ENCODE measurements at regions not wholly inside any gene's neighbourhood (a gene's known extent, or its start where the extent isn't known, plus 50 kb on each side); places are given as distances from the start of the nearest gene placed in this dataset.

GRCh38 chr14:101350021-101350420 lies 211.3 kb upstream of the DIO3 start:
- Histone ChIP-seq H3K4ac (ENCODE audit: low read depth in 1 of 2, low read length in 2 of 2) (no peak overlapping the region), H3K9ac (ENCODE audit: low read length) (no peak overlapping the region), H2BK12ac (ENCODE audit: low read length in 2 of 2) (no peak overlapping the region), H3K18ac (ENCODE audit: low read depth in 1 of 2, low read length in 2 of 2) (no peak overlapping the region), H3K27ac (ENCODE audit: low read length, poor library complexity, severe bottlenecking) (no peak overlapping the region), H4K8ac (ENCODE audit: low read length) (no peak overlapping the region), H4K91ac (ENCODE audit: low read length) (no peak overlapping the region), H3K79me1 (replicated peaks; ENCODE audit: low read length, poor library complexity, severe bottlenecking) (no peaks in the 10 kb centered on the region), H3K4me2 (ENCODE audit: low read length, poor library complexity, severe bottlenecking) (no peak overlapping the region), H2BK120ac (ENCODE audit: low read depth, low read length) (no peak overlapping the region), H3K27me3 (ENCODE audit: control insufficient read depth in 1 of 2, insufficient read depth in 1 of 2, low read length in 2 of 2) (no peaks in the 10 kb centered on the region), H3K14ac (ENCODE audit: low read length in 2 of 2) (no peak overlapping the region), H3K9me3 (ENCODE audit: control insufficient read depth, low read length) (peaks cover 28% of the 10 kb centered on the region), H3K4me3 (ENCODE audit: insufficient read depth in 1 of 2, low read depth in 1 of 2, low read length in 2 of 2) (no peak overlapping the region), H2AFZ (ENCODE audit: low read depth, low read length) (no peak overlapping the region), H3K4me1 (ENCODE audit: control insufficient read depth, insufficient read depth, low read depth, low read length) (no peaks in the 10 kb centered on the region), H3K36me3 (ENCODE audit: control insufficient read depth in 1 of 2, insufficient read depth in 2 of 2, low read depth in 1 of 2, low read length in 2 of 2) (no peaks in the 10 kb centered on the region), H2BK15ac (ENCODE audit: low read depth, poor library complexity, severe bottlenecking) (no peak overlapping the region), H2BK5ac (ENCODE audit: low read depth, low read length, poor library complexity, severe bottlenecking) (no peak overlapping the region), H2AK5ac (ENCODE audit: low read length, severe bottlenecking) (no peak overlapping the region), H3K23ac (ENCODE audit: low read length in 2 of 2) (no peak overlapping the region)
- DNase-seq = no peak
- WGBS = 75% methylated on average over 4 of the region's 4 CpGs

DNA sequence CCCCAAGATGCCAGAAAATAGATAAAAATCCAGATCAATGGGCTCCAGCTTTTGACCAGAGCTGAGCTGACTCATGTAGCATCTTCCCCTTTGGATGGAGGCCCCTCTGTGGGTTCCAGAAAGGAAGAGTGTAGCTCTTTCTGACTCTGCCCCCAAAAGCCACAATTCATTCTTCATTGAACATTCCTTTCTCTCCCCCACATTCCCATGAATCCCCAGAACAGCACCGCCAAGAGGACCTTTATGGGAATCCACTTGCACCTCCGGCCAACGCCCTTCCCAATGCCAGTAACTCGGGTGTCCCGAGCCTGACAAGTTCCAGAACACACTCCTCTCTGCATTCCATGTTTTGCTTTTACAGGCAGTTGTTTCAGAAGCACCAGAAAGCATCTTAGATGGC lies 210.6 kb upstream of the DIO3 start:
- Histone ChIP-seq H3K27ac (ENCODE audit: low read length, poor library complexity, severe bottlenecking) (no peak overlapping the region), H2BK5ac (ENCODE audit: low read depth, low read length, poor library complexity, severe bottlenecking) (no peak overlapping the region), H3K36me3 (ENCODE audit: control insufficient read depth in 1 of 2, insufficient read depth in 2 of 2, low read depth in 1 of 2, low read length in 2 of 2) (no peaks in the 10 kb centered on the region), H2BK15ac (ENCODE audit: low read depth, poor library complexity, severe bottlenecking) (no peak overlapping the region), H2AK5ac (ENCODE audit: low read length, severe bottlenecking) (no peak overlapping the region), H3K4me3 (ENCODE audit: insufficient read depth in 1 of 2, low read depth in 1 of 2, low read length in 2 of 2) (no peak overlapping the region), H3K14ac (ENCODE audit: low read length in 2 of 2) (no peak overlapping the region), H3K27me3 (ENCODE audit: control insufficient read depth in 1 of 2, insufficient read depth in 1 of 2, low read length in 2 of 2) (peaks cover 0 to 3% of the 10 kb centered on the region in 2 experiments), H3K18ac (ENCODE audit: low read depth in 1 of 2, low read length in 2 of 2) (no peak overlapping the region), H3K4me1 (ENCODE audit: control insufficient read depth, insufficient read depth, low read depth, low read length) (no peaks in the 10 kb centered on the region), H2BK12ac (ENCODE audit: low read length in 2 of 2) (no peak overlapping the region), H3K79me1 (replicated peaks; ENCODE audit: low read length, poor library complexity, severe bottlenecking) (no peaks in the 10 kb centered on the region), H3K23ac (ENCODE audit: low read length in 2 of 2) (no peak overlapping the region), H4K8ac (ENCODE audit: low read length) (no peak overlapping the region), H3K9ac (ENCODE audit: low read length) (no peak overlapping the region), H4K91ac (ENCODE audit: low read length) (no peak overlapping the region), H3K9me3 (ENCODE audit: control insufficient read depth, low read length) (peaks cover 31% of the 10 kb centered on the region), H2AFZ (ENCODE audit: low read depth, low read length) (no peak overlapping the region), H3K4me2 (ENCODE audit: low read length, poor library complexity, severe bottlenecking) (no peak overlapping the region), H2BK120ac (ENCODE audit: low read depth, low read length) (no peak overlapping the region), H3K4ac (ENCODE audit: low read depth in 1 of 2, low read length in 2 of 2) (no peak overlapping the region)
- DNase-seq = no peak
- 83% methylated on average over 5 of the region's 5 CpGs for WGBS

DNA sequence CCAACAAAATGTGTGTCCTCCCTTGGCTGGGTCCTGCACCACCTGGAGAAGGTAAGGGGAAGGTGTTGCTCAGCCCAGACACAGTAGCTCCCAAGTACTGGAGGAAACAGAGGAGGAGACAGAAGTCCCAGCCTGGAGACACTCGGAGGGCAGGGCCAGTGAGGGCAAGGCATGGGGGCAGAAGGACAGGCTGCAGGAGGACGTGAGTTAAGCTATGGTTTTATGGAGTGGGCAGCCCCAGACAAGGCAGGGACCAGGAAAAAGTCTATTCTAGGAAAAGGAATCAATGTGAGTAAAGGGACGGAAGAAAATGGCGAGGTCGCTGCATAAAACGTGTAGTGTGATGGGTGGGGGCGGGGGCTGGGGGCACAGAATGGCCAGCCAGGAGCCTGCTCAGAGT lies 210.1 kb upstream of the DIO3 start:
- 66% methylated on average over 7 of the region's 7 CpGs for WGBS

DNA sequence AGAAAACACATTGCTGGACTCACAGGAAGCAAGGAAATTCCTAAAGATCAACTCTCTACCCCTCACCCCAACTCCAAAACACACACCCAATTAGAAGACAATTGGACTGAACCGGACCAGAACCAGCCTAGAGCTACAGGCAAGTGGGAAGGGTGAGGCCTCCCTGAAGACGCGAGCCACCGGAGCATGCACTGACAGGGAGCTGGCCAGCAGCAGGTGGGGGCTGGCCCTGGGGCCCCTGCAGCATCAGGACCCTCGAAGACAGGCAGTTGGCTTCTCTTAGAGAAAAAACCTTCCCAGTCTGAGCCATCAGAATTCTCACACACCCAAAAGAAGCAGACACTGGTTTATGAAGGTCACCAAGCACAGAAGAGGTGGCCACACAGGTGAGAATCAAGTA lies 209.5 kb upstream of the DIO3 start:
- Histone ChIP-seq H3K4me1 (ENCODE audit: control insufficient read depth, insufficient read depth, low read depth, low read length) (no peaks in the 10 kb centered on the region), H4K91ac (ENCODE audit: low read length) (no peak overlapping the region), H3K4me2 (ENCODE audit: low read length, poor library complexity, severe bottlenecking) (no peak overlapping the region), H3K27ac (ENCODE audit: low read length, poor library complexity, severe bottlenecking) (no peak overlapping the region), H2BK15ac (ENCODE audit: low read depth, poor library complexity, severe bottlenecking) (no peak overlapping the region), H3K27me3 (ENCODE audit: control insufficient read depth in 1 of 2, insufficient read depth in 1 of 2, low read length in 2 of 2) (peaks cover 0 to 7% of the 10 kb centered on the region in 2 experiments), H3K36me3 (ENCODE audit: control insufficient read depth in 1 of 2, insufficient read depth in 2 of 2, low read depth in 1 of 2, low read length in 2 of 2) (no peaks in the 10 kb centered on the region), H3K9ac (ENCODE audit: low read length) (no peak overlapping the region), H3K14ac (ENCODE audit: low read length in 2 of 2) (no peak overlapping the region), H3K9me3 (ENCODE audit: control insufficient read depth, low read length) (peaks cover 29% of the 10 kb centered on the region), H2AK5ac (ENCODE audit: low read length, severe bottlenecking) (no peak overlapping the region), H2BK120ac (ENCODE audit: low read depth, low read length) (no peak overlapping the region), H2BK5ac (ENCODE audit: low read depth, low read length, poor library complexity, severe bottlenecking) (no peak overlapping the region), H4K8ac (ENCODE audit: low read length) (no peak overlapping the region), H3K79me1 (replicated peaks; ENCODE audit: low read length, poor library complexity, severe bottlenecking) (no peaks in the 10 kb centered on the region), H3K23ac (ENCODE audit: low read length in 2 of 2) (no peak overlapping the region), H2BK12ac (ENCODE audit: low read length in 2 of 2) (no peak overlapping the region), H3K18ac (ENCODE audit: low read depth in 1 of 2, low read length in 2 of 2) (no peak overlapping the region), H3K4me3 (ENCODE audit: insufficient read depth in 1 of 2, low read depth in 1 of 2, low read length in 2 of 2) (no peak overlapping the region), H2AFZ (ENCODE audit: low read depth, low read length) (no peak overlapping the region), H3K4ac (ENCODE audit: low read depth in 1 of 2, low read length in 2 of 2) (no peak overlapping the region)
- 75% methylated on average over 5 of the region's 5 CpGs for WGBS
- DNase-seq = no peak

More for the DNA sequence above, 210.1 kb upstream of the DIO3 start:
- no peak overlapping the region for H2BK5ac ChIP-seq (ENCODE audit: low read depth, low read length, poor library complexity, severe bottlenecking)
- H2AFZ ChIP-seq (ENCODE audit: low read depth, low read length) = no peak overlapping the region
- no peaks in the 10 kb centered on the region for H3K79me1 ChIP-seq (replicated peaks; ENCODE audit: low read length, poor library complexity, severe bottlenecking)
- H3K23ac ChIP-seq (ENCODE audit: low read length in 2 of 2) = no peak overlapping the region
- peaks cover 0 to 4% of the 10 kb centered on the region in 2 experiments for H3K27me3 ChIP-seq (ENCODE audit: control insufficient read depth in 1 of 2, insufficient read depth in 1 of 2, low read length in 2 of 2)
- no peaks in the 10 kb centered on the region for H3K4me1 ChIP-seq (ENCODE audit: control insufficient read depth, insufficient read depth, low read depth, low read length)
- H2BK15ac ChIP-seq (ENCODE audit: low read depth, poor library complexity, severe bottlenecking) = no peak overlapping the region
- no peak overlapping the region for H3K27ac ChIP-seq (ENCODE audit: low read length, poor library complexity, severe bottlenecking)
- no peaks in the 10 kb centered on the region for H3K36me3 ChIP-seq (ENCODE audit: control insufficient read depth in 1 of 2, insufficient read depth in 2 of 2, low read depth in 1 of 2, low read length in 2 of 2)
- H3K14ac ChIP-seq (ENCODE audit: low read length in 2 of 2) = no peak overlapping the region
- DNase-seq = no peak
- H2AK5ac ChIP-seq (ENCODE audit: low read length, severe bottlenecking) = no peak overlapping the region
- no peak overlapping the region for H2BK12ac ChIP-seq (ENCODE audit: low read length in 2 of 2)
- no peak overlapping the region for H4K91ac ChIP-seq (ENCODE audit: low read length)
- H2BK120ac ChIP-seq (ENCODE audit: low read depth, low read length) = no peak overlapping the region
- no peak overlapping the region for H3K18ac ChIP-seq (ENCODE audit: low read depth in 1 of 2, low read length in 2 of 2)
- peaks cover 29% of the 10 kb centered on the region for H3K9me3 ChIP-seq (ENCODE audit: control insufficient read depth, low read length)
- no peak overlapping the region for H3K4me3 ChIP-seq (ENCODE audit: insufficient read depth in 1 of 2, low read depth in 1 of 2, low read length in 2 of 2)
- no peak overlapping the region for H3K9ac ChIP-seq (ENCODE audit: low read length)
- H3K4ac ChIP-seq (ENCODE audit: low read depth in 1 of 2, low read length in 2 of 2) = no peak overlapping the region
- H3K4me2 ChIP-seq (ENCODE audit: low read length, poor library complexity, severe bottlenecking) = no peak overlapping the region
- H4K8ac ChIP-seq (ENCODE audit: low read length) = no peak overlapping the region
